22Rv1 (cell line): ENCODE measurements at regions not wholly inside any gene's neighbourhood (a gene's known extent, or its start where the extent isn't known, plus 50 kb on each side); places are given as distances from the start of the nearest gene placed in this dataset.

ENCODE experiments used
- CTCF ChIP-seq: fragments of 450-650 bp; IDR thresholded peaks from 2 replicates; pipeline ENCODE4 v1.5.1; 2017; ENCODE audit warnings: mild to moderate bottlenecking
- ZFX ChIP-seq: fragments of 450-650 bp; IDR thresholded peaks from 2 replicates; pipeline ENCODE4 v1.6.1; 2017; ENCODE audit warnings: antibody characterized with exemption, borderline replicate concordance

- no peak for TF ChIP-seq CTCF
- TF ChIP-seq ZFX = no peak
Measured at GRCh38 chr4:108359986-108360681, 191.4 kb upstream of the LEF1 start.
